HG02571 (cell line): ENCODE measurements at regions not wholly inside any gene's neighbourhood (a gene's known extent, or its start where the extent isn't known, plus 50 kb on each side); places are given as distances from the start of the nearest gene placed in this dataset.

Source experiments
- ATAC-seq: cut with Tn5 transposase; IDR thresholded peaks from one replicate; pipeline ENCODE4 v1.9.1; 2021; ENCODE audit warnings: mild to moderate bottlenecking, moderate library complexity; ENCODE audit not compliant: unreplicated experiment

DNA sequence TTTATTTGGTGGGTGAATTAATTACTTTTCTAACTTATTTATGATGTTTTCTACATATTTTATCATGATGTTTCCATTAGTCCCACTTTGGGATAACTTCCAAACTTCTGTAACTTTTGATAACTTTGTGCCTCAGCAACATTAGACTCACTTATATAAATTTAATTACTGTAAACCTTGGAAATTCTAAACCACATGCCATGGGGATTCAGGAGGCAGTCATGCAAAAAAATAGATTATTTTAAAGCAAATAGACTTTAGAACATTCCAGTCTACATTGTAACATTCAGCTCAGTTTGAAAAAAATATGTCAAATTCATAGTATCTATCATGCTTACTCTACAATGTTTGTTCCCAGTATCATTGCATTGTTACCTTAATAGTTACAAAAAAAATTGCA lies 728.5 kb upstream of the NRXN1 start:
- ATAC-seq = no peak

DNA sequence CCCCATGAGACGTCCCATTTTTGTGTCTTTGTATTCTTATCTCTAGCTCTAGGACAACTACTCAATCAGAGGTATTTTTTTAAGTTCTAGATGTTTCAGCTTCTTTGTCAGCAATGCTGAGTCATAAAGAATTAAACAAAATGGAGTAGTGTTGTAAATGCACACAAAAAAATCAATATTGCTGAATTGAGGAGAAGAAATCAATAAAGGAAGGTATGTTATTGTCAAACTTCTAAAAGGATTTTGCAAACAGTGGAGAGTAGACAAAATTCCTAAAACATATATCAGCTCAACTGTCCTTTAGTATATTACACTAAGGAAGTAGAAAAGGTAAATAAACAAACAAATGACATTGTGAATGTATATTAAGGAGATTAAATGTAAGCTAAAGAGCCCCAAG lies 726.1 kb upstream of the NRXN1 start:
- ATAC-seq = no peak

DNA sequence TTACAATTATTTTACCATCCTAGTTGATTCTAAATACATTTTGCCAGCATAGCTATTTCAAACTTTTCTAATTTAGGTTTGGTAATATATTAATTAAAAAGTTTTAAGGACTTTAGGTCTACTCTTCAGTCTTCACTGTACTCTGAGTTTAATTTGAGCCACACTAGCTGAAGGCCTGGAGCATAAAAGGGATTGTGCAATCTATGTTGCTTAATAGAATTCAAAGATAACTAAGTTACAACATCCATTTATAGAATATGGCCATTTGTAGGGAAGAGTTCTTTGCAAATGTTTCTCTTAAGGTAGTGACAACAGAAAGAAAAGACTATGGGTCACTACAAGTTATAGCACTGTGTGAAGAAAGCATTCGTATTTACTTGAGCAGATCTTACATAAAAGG lies 702.2 kb upstream of the NRXN1 start:
- ATAC-seq = no peak

DNA sequence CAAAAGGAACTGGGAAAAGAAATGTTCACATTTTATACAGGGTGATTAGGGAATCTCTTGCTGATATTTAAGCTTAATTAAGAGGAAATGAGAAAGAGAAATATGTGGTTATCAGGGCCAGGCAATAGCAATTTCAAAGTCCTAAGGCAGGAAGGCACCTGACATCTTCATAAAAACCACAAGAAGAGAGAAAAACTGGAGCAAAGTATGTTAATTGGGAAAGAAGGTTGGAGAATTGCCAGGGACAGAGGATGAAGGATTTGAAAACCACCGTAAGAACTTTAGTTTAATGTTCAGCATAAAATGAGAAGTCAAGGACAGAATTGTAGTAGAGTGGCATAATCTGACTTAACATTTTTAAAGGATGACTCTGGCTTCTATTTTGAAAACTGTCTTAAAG lies 691.8 kb upstream of the NRXN1 start:
- ATAC-seq = no peak

DNA sequence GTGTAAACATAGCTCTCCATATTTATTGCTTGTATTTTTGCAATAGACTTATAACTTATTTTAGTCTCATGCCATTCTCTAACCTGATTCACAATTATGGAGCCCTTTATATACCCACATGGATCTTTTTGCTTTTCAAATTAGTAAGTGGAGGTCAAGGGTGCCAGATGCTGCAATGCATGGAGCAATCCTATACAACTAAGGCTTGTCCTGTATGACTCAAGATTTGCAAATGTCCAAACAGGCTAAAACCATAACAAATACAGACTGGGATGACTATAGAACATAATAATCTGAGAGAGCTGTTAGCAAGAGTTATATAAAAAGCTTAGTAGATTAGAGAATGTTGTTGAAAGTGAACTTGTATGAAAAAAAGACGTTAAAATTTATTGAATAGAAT lies 690.4 kb upstream of the NRXN1 start:
- ATAC-seq = no peak

DNA sequence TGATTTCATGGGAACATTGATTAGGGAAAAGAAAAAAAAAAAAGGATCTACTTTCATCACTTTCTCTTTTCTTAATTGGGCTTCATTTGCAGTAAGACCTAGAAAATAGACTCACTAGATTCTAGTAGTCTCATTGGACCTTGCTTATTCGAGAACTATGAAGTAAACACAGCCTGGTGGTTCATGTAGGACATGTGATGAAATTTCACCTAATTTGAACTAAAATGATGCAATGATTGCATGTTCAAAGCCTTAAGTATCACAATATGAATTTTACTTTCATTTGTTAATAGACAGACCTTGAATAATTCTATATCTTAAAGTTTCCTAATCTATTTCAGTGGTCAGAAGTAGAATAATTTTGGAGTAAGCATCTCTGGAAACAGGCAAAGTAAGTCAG lies 688.9 kb upstream of the NRXN1 start:
- ATAC-seq = no peak

DNA sequence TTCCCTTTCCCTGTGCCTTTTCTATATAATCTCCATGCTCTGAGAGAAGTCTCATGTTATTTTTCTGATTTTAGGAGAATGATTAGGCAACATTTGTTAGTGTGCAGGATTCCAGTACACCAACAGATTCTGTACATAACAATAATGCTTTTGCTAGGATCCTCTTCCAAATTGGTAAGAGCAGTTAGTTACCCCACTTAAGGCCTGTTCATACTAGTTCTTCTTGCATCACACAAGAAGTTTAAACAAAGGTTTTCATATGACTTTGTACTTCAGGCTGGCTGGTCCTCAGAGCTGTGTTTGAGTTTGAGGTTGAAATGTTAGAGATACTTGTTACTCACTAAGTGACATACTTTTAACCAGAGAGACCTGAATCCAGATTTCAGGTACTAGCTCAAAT lies 686.9 kb upstream of the NRXN1 start:
- no peak for ATAC-seq

DNA sequence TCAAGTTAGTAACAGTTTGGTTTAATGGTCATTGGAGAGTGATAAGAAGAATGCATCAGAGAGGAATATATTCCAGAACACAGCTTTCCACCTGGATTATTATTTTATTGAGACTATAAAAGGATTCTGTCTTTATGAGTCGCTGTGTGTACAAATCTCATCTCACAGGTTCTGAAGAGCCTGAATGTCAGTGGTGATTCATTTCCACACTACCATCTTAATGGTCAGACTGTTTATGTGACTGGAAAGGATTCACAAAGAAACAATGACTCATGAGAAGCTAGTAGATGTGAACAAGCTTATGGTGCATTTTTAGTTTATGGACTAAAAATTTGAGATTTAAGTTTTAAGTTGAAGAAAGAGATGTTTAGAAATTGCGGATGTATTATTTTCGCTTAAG lies 685.4 kb upstream of the NRXN1 start:
- ATAC-seq = no peak

DNA sequence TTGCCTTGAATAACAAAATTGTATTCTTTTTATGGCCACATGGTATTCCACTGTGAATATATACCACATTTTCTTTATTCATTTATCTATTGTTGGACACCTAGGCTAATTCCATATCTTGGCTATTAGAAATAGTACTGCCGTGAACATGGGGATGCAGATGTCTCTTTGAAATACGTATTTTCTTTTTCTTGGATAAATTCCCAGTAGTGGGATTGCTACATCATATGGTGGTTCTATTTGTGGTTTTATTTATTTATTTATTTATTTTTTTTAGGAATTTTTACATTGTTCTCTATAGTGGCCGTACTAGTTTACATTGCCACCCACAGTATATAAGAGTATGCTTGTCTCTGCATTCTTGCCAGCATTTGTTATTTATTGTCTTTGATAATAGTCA lies 679.8 kb upstream of the NRXN1 start:
- no peak for ATAC-seq

DNA sequence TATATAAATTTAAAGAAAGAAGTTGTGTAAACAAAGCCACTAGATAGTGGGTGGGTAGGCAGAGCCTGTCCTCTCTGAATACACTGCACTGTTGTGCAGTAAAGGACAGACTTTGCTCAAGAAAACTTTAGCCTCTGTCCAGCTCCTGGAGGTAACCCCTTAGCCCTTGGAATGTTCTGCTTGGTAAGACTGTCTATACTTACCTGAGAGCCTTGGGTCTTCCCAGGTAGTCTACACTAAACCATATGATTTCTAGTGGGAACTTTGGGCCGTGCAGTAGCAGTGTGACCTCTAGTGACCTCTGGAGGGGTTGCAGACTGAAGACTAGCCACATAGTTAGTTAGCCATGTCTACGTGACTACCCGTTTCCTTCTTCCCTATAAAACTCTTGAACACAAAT lies 678.3 kb upstream of the NRXN1 start:
- ATAC-seq = no peak

DNA sequence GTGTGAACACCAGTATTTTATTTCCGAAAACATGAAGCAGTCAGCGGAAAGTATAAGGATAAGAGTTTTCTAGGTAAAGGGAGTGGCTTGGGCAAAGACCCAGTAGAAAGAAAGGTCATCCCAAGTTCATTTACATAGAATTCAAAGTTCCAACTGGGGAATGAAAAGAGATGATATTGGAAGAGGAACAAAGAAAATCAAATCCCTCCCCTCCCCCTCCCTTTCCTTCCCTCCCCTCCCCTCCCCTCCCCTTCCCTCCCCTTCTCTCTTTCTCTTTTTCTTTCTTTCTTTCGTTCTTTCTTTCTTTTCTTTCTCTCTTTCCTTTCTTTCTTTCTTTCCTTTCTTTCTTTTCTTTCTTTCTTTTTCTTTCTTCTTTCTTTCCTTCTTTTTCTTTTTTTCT lies 675.7 kb upstream of the NRXN1 start:
- no peak for ATAC-seq

DNA sequence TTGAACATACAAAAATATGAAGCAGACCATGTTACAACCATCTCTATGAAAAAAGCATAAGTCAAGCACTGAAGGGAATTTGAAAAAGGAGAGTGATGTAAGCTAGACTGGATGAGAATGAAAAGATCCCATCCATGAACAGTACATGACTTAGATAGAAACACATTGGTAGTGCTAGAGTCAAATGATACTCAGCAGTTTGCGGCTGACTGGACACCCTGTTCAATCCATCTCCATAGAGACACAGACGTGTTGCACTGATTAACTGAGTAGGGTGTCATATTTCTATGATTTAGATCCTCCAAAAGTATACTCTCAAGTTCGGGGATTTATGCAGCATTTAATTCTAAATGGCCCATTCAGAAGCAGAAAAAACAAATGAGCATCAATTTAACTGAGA lies 674.3 kb upstream of the NRXN1 start:
- no peak for ATAC-seq

DNA sequence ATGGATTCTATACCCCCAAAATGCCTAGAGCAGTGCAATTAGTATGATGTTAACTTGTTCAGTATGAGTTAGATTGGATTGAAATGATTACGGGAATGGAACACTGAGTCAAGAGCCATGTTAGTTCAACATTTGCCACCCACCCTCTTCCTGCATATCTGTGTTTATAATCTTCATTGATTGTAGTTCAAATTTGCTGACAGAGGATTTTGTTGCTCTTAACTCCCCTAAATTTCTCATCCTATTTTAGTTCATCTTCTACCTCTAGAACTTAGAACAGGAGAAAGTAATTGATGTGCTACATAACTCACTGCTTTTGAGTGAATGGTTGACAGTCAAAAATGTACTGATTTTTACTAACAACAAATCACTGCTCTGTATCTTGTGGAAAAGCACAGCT lies 673.5 kb upstream of the NRXN1 start:
- no peak for ATAC-seq

DNA sequence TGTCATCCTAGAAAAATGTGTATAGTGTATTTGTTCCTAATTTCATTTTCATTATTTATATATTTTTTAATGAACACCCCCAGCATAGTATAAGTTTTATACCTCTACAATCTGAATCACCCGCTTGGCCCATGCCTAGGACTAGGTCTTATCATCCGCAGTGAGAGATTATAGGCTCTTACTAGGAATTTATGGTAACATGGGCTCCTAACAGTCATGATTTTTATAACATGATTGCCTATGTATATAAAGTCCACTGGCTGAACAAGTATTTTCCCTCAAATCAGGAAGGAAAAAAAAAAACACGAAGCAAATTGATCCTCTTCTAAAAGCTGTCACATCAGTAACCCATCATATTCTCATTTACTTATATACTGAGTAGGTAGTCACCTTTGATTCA lies 666.1 kb upstream of the NRXN1 start:
- no peak for ATAC-seq

DNA sequence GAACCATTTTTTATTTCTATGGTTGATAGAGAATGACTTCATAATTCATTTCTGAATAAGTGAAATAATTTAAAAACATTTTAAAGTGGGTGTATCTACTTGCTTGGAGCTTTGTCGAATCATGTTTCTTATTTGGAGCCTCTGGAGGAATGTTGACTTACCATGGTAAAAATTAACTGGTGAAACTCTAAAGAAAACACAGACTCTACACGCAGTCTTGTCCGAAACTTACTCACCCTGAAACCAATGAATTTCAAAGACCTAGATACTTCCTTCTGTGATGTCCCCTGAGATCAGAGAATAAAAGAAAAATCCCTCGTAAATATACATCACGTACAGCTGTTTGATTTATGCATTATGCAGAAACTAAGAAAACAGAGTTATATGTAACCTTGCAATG lies 665.2 kb upstream of the NRXN1 start:
- ATAC-seq = no peak

DNA sequence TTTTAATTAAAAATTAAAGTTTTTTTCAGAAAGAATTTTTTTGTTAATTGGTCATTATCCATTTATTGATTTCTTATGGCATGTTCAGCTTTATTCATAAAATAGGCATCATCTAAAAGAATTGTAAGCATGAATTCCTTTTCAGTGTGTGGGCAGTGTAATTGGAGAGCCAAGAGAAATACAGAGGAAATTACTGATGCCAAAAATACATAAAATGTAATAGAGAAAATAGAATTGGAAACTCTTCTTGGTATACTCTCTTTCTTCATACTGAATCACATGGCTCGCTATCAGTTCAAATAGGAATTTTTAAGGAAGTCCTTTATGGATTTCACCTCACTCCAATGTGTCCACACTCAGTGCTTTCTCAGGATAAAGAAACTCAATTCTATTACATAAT lies 663.6 kb upstream of the NRXN1 start:
- ATAC-seq = no peak

DNA sequence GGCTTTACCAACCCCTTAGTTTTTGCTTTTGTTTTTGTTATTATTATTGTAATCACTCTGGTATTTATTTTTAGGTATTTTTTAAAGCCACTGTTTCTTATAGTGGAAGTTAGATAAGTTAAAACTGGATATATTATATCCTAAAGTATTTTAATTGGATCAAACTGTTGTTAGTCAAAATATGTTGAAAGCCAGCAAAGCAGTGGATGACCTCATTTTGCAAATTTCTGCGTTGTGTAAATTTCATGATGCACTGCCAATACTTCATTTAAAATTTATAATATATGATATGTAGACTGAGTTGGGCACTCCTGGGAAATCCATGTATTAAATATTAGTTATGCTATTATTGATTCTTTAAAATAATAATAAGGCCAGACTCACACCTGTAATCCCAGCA lies 661.7 kb upstream of the NRXN1 start:
- ATAC-seq = no peak

DNA sequence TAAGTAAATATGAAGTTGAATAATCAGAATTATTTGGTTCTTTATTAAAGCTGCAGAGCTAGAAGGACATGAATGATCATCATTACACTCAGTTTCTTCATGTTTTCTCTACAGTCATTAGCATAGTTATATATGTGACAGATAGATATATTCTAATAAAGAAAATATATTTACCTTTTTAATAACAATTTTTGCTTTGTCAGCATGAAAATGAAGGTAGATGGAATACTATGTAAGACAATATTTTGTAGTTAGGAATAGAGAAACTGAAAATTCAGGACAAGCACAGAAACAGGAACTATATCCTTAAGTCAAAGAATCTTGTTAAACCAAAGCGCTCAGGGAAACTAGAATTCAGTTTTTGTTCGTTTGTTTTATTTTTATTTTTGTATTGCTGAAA lies 649.9 kb upstream of the NRXN1 start:
- ATAC-seq = no peak

DNA sequence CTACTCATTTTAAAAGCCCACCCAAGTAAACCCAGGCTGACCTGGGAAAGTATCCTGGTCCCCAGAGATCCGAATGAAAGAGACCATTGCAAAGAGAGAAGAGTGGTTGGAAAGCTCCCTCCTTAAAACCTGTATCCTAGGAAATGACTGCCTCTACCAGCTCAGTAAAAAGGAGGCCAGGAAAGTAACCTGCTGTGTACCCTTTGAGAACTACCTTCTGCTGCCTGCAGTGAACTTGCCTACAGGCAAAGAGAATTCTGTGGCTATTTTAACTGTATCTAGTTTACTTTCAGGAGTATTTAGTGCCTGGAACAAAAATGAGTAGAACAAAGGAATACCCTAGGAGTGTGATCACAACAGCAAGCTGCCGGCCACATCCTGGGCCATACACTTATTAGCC lies 641.7 kb upstream of the NRXN1 start:
- no peak for ATAC-seq

DNA sequence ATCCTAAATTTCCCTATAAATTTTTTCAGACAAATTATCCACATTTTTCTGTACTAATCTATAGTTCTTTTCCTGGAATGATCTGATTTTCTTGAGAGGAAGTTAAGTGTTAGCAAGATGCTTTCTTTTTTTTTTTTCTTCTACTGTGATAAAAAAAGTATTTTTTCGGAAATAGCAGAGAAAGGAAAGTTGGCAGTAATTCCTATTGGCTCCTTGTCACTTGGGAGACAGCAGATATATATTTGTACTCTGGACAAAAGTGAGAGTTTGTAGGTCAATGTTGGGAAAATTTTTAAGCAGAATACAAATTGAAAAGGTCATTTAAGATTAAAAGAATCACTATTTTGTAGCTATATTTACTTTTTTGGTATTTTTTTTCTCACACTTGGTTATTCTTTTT lies 635.7 kb upstream of the NRXN1 start:
- no peak for ATAC-seq

DNA sequence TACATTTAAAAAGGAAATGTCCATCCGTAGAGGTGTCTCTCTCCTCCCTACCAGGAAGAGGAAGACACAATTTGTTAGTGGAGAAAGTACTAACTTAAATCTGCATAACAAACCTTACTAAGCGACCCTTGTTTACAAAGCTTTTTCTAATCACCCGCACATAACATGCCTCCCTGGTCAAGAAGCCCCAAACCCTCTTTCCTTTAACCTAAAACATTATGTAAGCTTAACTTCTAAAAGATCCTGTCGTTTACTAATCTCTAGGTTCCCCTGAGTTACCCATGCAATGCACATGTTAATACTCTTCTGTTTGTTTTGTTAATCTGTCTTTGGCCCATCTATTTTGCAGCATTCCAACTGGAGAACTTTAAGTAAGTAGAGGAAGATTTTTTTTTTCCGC lies 630.3 kb upstream of the NRXN1 start:
- no peak for ATAC-seq

DNA sequence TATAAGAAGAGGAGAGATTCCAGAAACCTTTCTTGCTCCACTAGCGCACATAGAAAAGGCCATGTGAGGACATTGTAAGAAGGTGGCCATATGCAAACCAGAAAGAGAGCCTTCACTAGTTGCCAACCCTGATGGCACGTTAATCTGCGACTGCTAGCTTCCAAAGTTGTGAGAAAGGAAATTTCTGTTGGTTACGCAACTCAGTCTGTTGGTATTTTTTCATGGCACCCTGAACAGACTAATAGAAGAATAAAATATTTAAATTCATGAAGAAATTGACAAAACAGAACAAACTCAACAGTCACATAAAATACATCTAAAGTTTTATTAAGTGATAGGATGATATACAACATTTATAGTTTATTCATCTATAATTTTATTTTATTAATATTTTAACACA lies 625.9 kb upstream of the NRXN1 start:
- no peak for ATAC-seq

DNA sequence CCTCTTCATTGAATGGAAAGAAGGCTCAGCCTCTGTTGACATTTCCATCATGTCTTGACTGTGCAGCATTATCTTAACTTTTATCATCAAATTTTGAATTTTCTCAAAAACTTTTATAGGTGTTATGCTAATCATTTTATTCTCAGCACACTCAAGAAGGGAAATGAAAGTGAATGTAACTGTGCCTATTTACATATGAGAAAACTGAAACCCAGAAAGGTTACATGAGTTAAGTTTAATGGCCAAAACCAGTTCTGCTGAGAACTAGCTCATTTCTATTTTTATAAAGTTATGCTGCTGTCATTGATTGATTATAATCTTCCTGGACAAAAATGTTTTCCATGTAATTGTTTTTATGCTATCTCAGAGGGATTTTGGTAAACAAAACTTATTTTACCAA lies 618.8 kb upstream of the NRXN1 start:
- no peak for ATAC-seq

DNA sequence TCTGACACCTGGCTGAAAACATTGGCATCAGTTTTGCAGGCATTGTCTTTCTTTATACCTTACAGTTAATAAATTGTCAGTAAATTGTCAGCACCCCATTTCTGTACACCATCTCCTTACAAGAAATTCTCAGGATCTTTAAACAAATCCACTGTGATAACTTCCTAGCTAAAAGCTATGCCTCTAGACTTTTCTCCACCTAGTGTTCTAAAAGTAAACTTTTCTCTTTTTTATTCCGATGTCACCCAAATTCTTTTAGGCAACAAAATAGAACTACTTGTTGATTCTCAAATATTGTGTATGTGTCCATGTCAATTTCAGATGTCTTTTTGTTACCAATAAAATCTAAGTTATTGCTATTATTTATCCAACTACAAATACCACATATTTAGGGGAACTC lies 617.4 kb upstream of the NRXN1 start:
- ATAC-seq = no peak
